ENCODE measurements at regions not wholly inside any gene's neighbourhood (a gene's known extent, or its start where the extent isn't known, plus 50 kb on each side); places are given as distances from the start of the nearest gene placed in this dataset.
"Not testable (repeated sequence)": the region's sequence is repeated elsewhere in the genome, so short reads cannot be mapped to it uniquely, and the experiment has no call there.

- H3K79me2 ChIP-seq (replicated peaks; ENCODE audit: insufficient read depth, low read length) = no peaks in the 10 kb centered on the region
- H3K9ac ChIP-seq (ENCODE audit: low read length) = peak overlapping the region; percentile 51
- H3K36me3 ChIP-seq (ENCODE audit: insufficient read depth, low read length) = no peaks in the 10 kb centered on the region
- no peaks in the 10 kb centered on the region for H3K9me2 ChIP-seq (ENCODE audit: insufficient read depth, low read length)
- H3K4me2 ChIP-seq (ENCODE audit: low read length) = peak overlapping the region; percentile 49
- TF ChIP-seq REST (IDR thresholded peaks at IDR 0.05; ENCODE audit: borderline replicate concordance) = peak; percentile 94
- peak; percentile 79 for TF ChIP-seq POLR2AphosphoS5 (IDR thresholded peaks at IDR 0.05)
- TF ChIP-seq SMC3 (conservative IDR thresholded peaks at IDR 0.05; ENCODE audit: poor library complexity) = no peak
- peak; percentile 93 for TF ChIP-seq EP300 (conservative IDR thresholded peaks at IDR 0.05; ENCODE audit: poor library complexity, severe bottlenecking)
- no peak for TF ChIP-seq MXI1 (conservative IDR thresholded peaks at IDR 0.05; ENCODE audit: poor library complexity, severe bottlenecking)
- peak; percentile 26 for TF ChIP-seq RAD21 (conservative IDR thresholded peaks at IDR 0.05)
- TF ChIP-seq CTCF (IDR thresholded peaks at IDR 0.05; ENCODE audit: poor library complexity, severe bottlenecking) = no peak
- H4K20me1 ChIP-seq (ENCODE audit: insufficient read depth) = no peaks in the 10 kb centered on the region
- H3K4me3 ChIP-seq (ENCODE audit: low read length) = peak overlapping the region; percentile 28
- H3F3A ChIP-seq (ENCODE audit: insufficient read depth, low read length, poor library complexity, severe bottlenecking) = no peaks in the 10 kb centered on the region
- H3K27me3 ChIP-seq (ENCODE audit: insufficient read depth, low read depth, low read length) = no peaks in the 10 kb centered on the region
- H3K9me3 ChIP-seq (ENCODE audit: low read length) = no peaks in the 10 kb centered on the region
- H2AFZ ChIP-seq (ENCODE audit: low read depth, low read length) = no peak overlapping the region
- H3K27ac ChIP-seq (ENCODE audit: low read length) = peak overlapping the region; percentile 88
Observed at GRCh38 chr2:35962585-35963146, 392.9 kb upstream of the CRIM1 start.

- Histone ChIP-seq H3K36me3 (ENCODE audit: insufficient read depth, low read length) (no peaks in the 10 kb centered on the region), H3K27me3 (ENCODE audit: insufficient read depth, low read depth, low read length) (no peaks in the 10 kb centered on the region), H3K27ac (ENCODE audit: low read length) (no peak overlapping the region), H3K4me3 (ENCODE audit: low read length) (no peak overlapping the region), H2AFZ (ENCODE audit: low read depth, low read length) (no peak overlapping the region), H4K20me1 (ENCODE audit: insufficient read depth) (no peaks in the 10 kb centered on the region), H3K9me2 (ENCODE audit: insufficient read depth, low read length) (no peaks in the 10 kb centered on the region), H3K79me2 (replicated peaks; ENCODE audit: insufficient read depth, low read length) (no peaks in the 10 kb centered on the region), H3K9me3 (ENCODE audit: low read length) (no peaks in the 10 kb centered on the region), H3F3A (ENCODE audit: insufficient read depth, low read length, poor library complexity, severe bottlenecking) (no peaks in the 10 kb centered on the region), H3K4me2 (ENCODE audit: low read length) (no peak overlapping the region), H3K9ac (ENCODE audit: low read length) (no peak overlapping the region)
- TF ChIP-seq POLR2AphosphoS5 (IDR thresholded peaks at IDR 0.05) (no peak), TAF1 (IDR thresholded peaks at IDR 0.05; ENCODE audit: low read depth) (no peak), EZH2 (IDR thresholded peaks at IDR 0.05; ENCODE audit: borderline replicate concordance, insufficient read depth, low read length, poor library complexity, severe bottlenecking) (no peak), CTCF (IDR thresholded peaks at IDR 0.05; ENCODE audit: poor library complexity, severe bottlenecking) (no peak), MXI1 (conservative IDR thresholded peaks at IDR 0.05; ENCODE audit: poor library complexity, severe bottlenecking) (no peak), REST (IDR thresholded peaks at IDR 0.05; ENCODE audit: borderline replicate concordance) (no peak), RAD21 (conservative IDR thresholded peaks at IDR 0.05) (no peak), SMC3 (conservative IDR thresholded peaks at IDR 0.05; ENCODE audit: poor library complexity) (no peak), EP300 (conservative IDR thresholded peaks at IDR 0.05; ENCODE audit: poor library complexity, severe bottlenecking) (no peak)
Observed at GRCh38 chr2:35960596-35960995, 395.0 kb upstream of the CRIM1 start.

GRCh38 chr2:35957053-35957452, 398.5 kb upstream of the CRIM1 start:
- H3K9ac ChIP-seq (ENCODE audit: low read length); H4K20me1 ChIP-seq (ENCODE audit: insufficient read depth); H3K79me2 ChIP-seq (replicated peaks; ENCODE audit: insufficient read depth, low read length); H3K27ac ChIP-seq (ENCODE audit: low read length); H3K27me3 ChIP-seq (ENCODE audit: insufficient read depth, low read depth, low read length); H3F3A ChIP-seq (ENCODE audit: insufficient read depth, low read length, poor library complexity, severe bottlenecking); H3K36me3 ChIP-seq (ENCODE audit: insufficient read depth, low read length); H3K9me2 ChIP-seq (ENCODE audit: insufficient read depth, low read length); H3K9me3 ChIP-seq (ENCODE audit: low read length); H3K4me3 ChIP-seq (ENCODE audit: low read length); H2AFZ ChIP-seq (ENCODE audit: low read depth, low read length); H3K4me2 ChIP-seq (ENCODE audit: low read length): not testable (repeated sequence)
